H9 (cell line): ENCODE measurements at regions not wholly inside any gene's neighbourhood (a gene's known extent, or its start where the extent isn't known, plus 50 kb on each side); places are given as distances from the start of the nearest gene placed in this dataset.

Source experiments
- DNase-seq: peaks from one replicate; pipeline ENCODE4 v3.0.0-alpha.2; 2017
- H2AFZ ChIP-seq: one replicate; pipeline ENCODE4 v1.6.1; 2013; ENCODE audit warnings: mild to moderate bottlenecking, low read length, control low read depth, moderate library complexity
- H2AK5ac ChIP-seq: 2 replicates; pipeline ENCODE4 v1.6.1; 2013; ENCODE audit warnings: low read length, control low read depth, mixed read lengths; ENCODE audit not compliant: insufficient read length
- H2BK120ac ChIP-seq: one replicate; pipeline ENCODE4 v1.6.1; 2013; ENCODE audit warnings: low read depth, mild to moderate bottlenecking, low read length, control low read depth, inconsistent platforms; ENCODE audit not compliant: poor library complexity, severe bottlenecking
- H2BK12ac ChIP-seq: 2 replicates; pipeline ENCODE4 v1.6.1; 2013; ENCODE audit warnings: low read length, control low read depth, mixed read lengths, low read depth; ENCODE audit not compliant: insufficient read length
- H2BK15ac ChIP-seq: 2 replicates; pipeline ENCODE4 v1.6.1; 2013; ENCODE audit warnings: low read depth, low read length, control low read depth
- H2BK20ac ChIP-seq: one replicate; pipeline ENCODE4 v1.6.1; 2013; ENCODE audit warnings: low read depth, mild to moderate bottlenecking, low read length, control low read depth, inconsistent platforms; ENCODE audit not compliant: poor library complexity, severe bottlenecking
- H2BK5ac ChIP-seq: 2 replicates; pipeline ENCODE4 v1.6.1; 2013; ENCODE audit warnings: low read length, control low read depth, mixed read lengths; ENCODE audit not compliant: insufficient read length
- H3K14ac ChIP-seq: 2 replicates; pipeline ENCODE4 v1.6.1; 2013; ENCODE audit warnings: low read length, control low read depth; ENCODE audit not compliant: insufficient read depth
- H3K18ac ChIP-seq: 2 replicates; pipeline ENCODE4 v1.6.1; 2013; ENCODE audit warnings: low read depth, mild to moderate bottlenecking, mixed read lengths, low read length, control low read depth; ENCODE audit not compliant: insufficient read length
- H3K23ac ChIP-seq: 2 replicates; pipeline ENCODE4 v1.6.1; 2013; ENCODE audit warnings: low read length, control low read depth, mixed read lengths, low read depth; ENCODE audit not compliant: insufficient read length
- H3K23me2 ChIP-seq: 2 replicates; pipeline ENCODE4 v1.6.1; 2013; ENCODE audit warnings: low read depth, mild to moderate bottlenecking, mixed read lengths, low read length, control low read depth; ENCODE audit not compliant: insufficient read length, poor library complexity, severe bottlenecking
- H3K27ac ChIP-seq: 2 replicates; pipeline ENCODE4 v1.5.1; 2013; ENCODE audit warnings: low read length, control low read depth, mixed read lengths, low read depth; ENCODE audit not compliant: insufficient read length
- H3K27me3 ChIP-seq: 2 replicates; pipeline ENCODE4 v1.6.1; 2013; ENCODE audit warnings: low read length, control low read depth, inconsistent platforms; ENCODE audit not compliant: insufficient read depth
- H3K4ac ChIP-seq: 2 replicates; pipeline ENCODE4 v1.6.1; 2013; ENCODE audit warnings: low read depth, mild to moderate bottlenecking, control low read depth, inconsistent platforms, low read length, moderate library complexity
- H3K4me1 ChIP-seq: 2 replicates; pipeline ENCODE4 v1.6.1; 2013; ENCODE audit warnings: low read length, control low read depth, inconsistent platforms; ENCODE audit not compliant: insufficient read depth
- H3K4me2 ChIP-seq: 2 replicates; pipeline ENCODE4 v1.6.1; 2013; ENCODE audit warnings: low read length, control low read depth, mixed read lengths; ENCODE audit not compliant: insufficient read length, insufficient read depth
- H3K56ac ChIP-seq: 2 replicates; pipeline ENCODE4 v1.6.1; 2013; ENCODE audit warnings: low read depth, mild to moderate bottlenecking, mixed read lengths, low read length, control low read depth; ENCODE audit not compliant: insufficient read length
- H3K79me1 ChIP-seq: 2 replicates; pipeline ENCODE4 v1.6.1; 2013; ENCODE audit warnings: low read depth, mild to moderate bottlenecking, moderate library complexity, low read length, control low read depth, inconsistent platforms; ENCODE audit not compliant: insufficient read depth, poor library complexity, severe bottlenecking
- H3K79me2 ChIP-seq: 2 replicates; pipeline ENCODE4 v1.6.1; 2013; ENCODE audit warnings: low read length, control low read depth, inconsistent platforms; ENCODE audit not compliant: insufficient read depth
- H3K9ac ChIP-seq: 2 replicates; pipeline ENCODE4 v1.6.1; 2013; ENCODE audit warnings: low read length, control low read depth, mixed read lengths; ENCODE audit not compliant: insufficient read length; ENCODE audit errors: extremely low read depth
- H3K9me3 ChIP-seq: one replicate; pipeline ENCODE4 v1.6.1; 2013; ENCODE audit warnings: low read depth, low read length, inconsistent platforms; ENCODE audit not compliant: control insufficient read depth
- H3T11ph ChIP-seq: one replicate; pipeline ENCODE4 v1.6.1; 2013; ENCODE audit warnings: mild to moderate bottlenecking, low read length, control low read depth, inconsistent platforms
- H4K20me1 ChIP-seq: one replicate; pipeline ENCODE4 v1.6.1; 2013; ENCODE audit not compliant: control insufficient read depth, insufficient read length, insufficient read depth
- H4K5ac ChIP-seq: 2 replicates; pipeline ENCODE4 v1.6.1; 2013; ENCODE audit warnings: low read depth, mild to moderate bottlenecking, mixed read lengths, low read length, control low read depth; ENCODE audit not compliant: insufficient read length
- H4K8ac ChIP-seq: replicated peaks from 2 replicates; pipeline ENCODE4 v1.6.1; 2013; ENCODE audit warnings: low read length, control low read depth, mixed read lengths, low read depth; ENCODE audit not compliant: insufficient read length
- H4K91ac ChIP-seq: 2 replicates; pipeline ENCODE4 v1.6.1; 2013; ENCODE audit warnings: low read depth, mild to moderate bottlenecking, moderate library complexity, mixed read lengths, low read length, control low read depth; ENCODE audit not compliant: insufficient read length
- H3K27ac Mint-ChIP-seq, 3 experiments: 2 replicates in 2 of 3; 3 replicates in 1 of 3; pipeline ENCODE4 v1.8.0; 2020 to 2021; ENCODE audit warnings: mixed read lengths in 3 of 3, mild to moderate bottlenecking in 1 of 3, moderate library complexity in 1 of 3
- H3K27me3 Mint-ChIP-seq: 2 replicates; pipeline ENCODE4 v1.8.0; 2021; ENCODE audit warnings: low read depth, mild to moderate bottlenecking, moderate library complexity, mixed read lengths
- H3K36me3 Mint-ChIP-seq, 3 experiments: 2 replicates in 2 of 3; 3 replicates in 1 of 3; pipeline ENCODE4 v1.8.0; 2020 to 2021; ENCODE audit warnings: low read depth in 3 of 3, mixed read lengths in 3 of 3; ENCODE audit not compliant: insufficient read depth in 1 of 3
- H3K4me1 Mint-ChIP-seq, 2 experiments: 2 replicates each; pipeline ENCODE4 v1.8.0; 2020; ENCODE audit warnings: mixed read lengths in 2 of 2
- H3K4me3 Mint-ChIP-seq, 2 experiments: 2 replicates in 1 of 2; 3 replicates in 1 of 2; pipeline ENCODE4 v1.8.0; 2020 to 2021; ENCODE audit warnings: mild to moderate bottlenecking in 2 of 2, mixed read lengths in 2 of 2, moderate library complexity in 1 of 2
- H3K9me3 Mint-ChIP-seq, 2 experiments: 2 replicates in 1 of 2; 3 replicates in 1 of 2; pipeline ENCODE4 v1.8.0; 2020; ENCODE audit warnings: mild to moderate bottlenecking in 2 of 2, mixed read lengths in 2 of 2, moderate library complexity in 1 of 2
- CTCF ChIP-seq: fragments of 200-600 bp; sonication (generic); conservative IDR thresholded peaks from 3 replicates; pipeline ENCODE4 v1.8.0; 2021; ENCODE audit warnings: antibody characterized with exemption, mild to moderate bottlenecking
- WGBS: extraction: QIAGEN DNeasy Blood & Tissue Kit; methylation state at CpG from one replicate; pipeline ENCODE4 v1.1.7; 2013; ENCODE audit warnings: missing lambda C conversion rate, low lambda C conversion rate, mixed read lengths; ENCODE audit not compliant: insufficient read length; ENCODE audit errors: extremely low coverage; 5-methylcytosine and 5-hydroxymethylcytosine counted together

- no peak for DNase-seq
- no peak overlapping the region for H3T11ph ChIP-seq
- no peak overlapping the region for H3K18ac ChIP-seq
- Mint-ChIP-seq H3K27ac (no peak overlapping the region), H3K4me1 (peaks cover under 1 to 3% of the 10 kb centered on the region in 2 experiments; a peak in 3 of 4 replicates), H3K9me3 (no peaks in the 10 kb centered on the region; a peak in 2 of 5 replicates), H3K27me3 (peaks cover 40% of the 10 kb centered on the region), H3K4me3 (no peak overlapping the region), H3K36me3 (no peaks in the 10 kb centered on the region)
- WGBS, result no CpG with 5 or more reads among the region's 7 CpGs
- no peak overlapping the region for H4K8ac ChIP-seq
- no peaks in the 10 kb centered on the region; the same call in 1 of the 2 replicates for H3K4me1 ChIP-seq
- no peak overlapping the region for H3K56ac ChIP-seq
- no peak overlapping the region for H3K4me2 ChIP-seq
- H2AFZ ChIP-seq, result no peak overlapping the region
- H3K79me1 ChIP-seq, result no peaks in the 10 kb centered on the region
- no peak overlapping the region for H4K5ac ChIP-seq
- no peaks in the 10 kb centered on the region for H3K79me2 ChIP-seq
- H4K91ac ChIP-seq, result no peak overlapping the region
- no peaks in the 10 kb centered on the region for H3K9me3 ChIP-seq
- no peak overlapping the region for H3K4ac ChIP-seq
- H2BK20ac ChIP-seq, result no peak overlapping the region
- H3K9ac ChIP-seq, result no peak overlapping the region
- no peaks in the 10 kb centered on the region for H3K23me2 ChIP-seq
- H2AK5ac ChIP-seq, result no peak overlapping the region
- no peak overlapping the region for H2BK5ac ChIP-seq
- H2BK120ac ChIP-seq, result no peak overlapping the region
- no peaks in the 10 kb centered on the region for H4K20me1 ChIP-seq
- no peak overlapping the region for H3K27ac ChIP-seq
- H3K23ac ChIP-seq, result no peak overlapping the region
- H3K27me3 ChIP-seq, result no peaks in the 10 kb centered on the region
- no peak overlapping the region for H2BK12ac ChIP-seq
- no peak overlapping the region for H2BK15ac ChIP-seq
- H3K14ac ChIP-seq, result no peak overlapping the region
- TF ChIP-seq CTCF, result no peak
These were observed 99.9 kb upstream of the ZNF32 start for GRCh38 chr10:43748560-43748959.
